ENCODE measurements at regions not wholly inside any gene's neighbourhood (a gene's known extent, or its start where the extent isn't known, plus 50 kb on each side); places are given as distances from the start of the nearest gene placed in this dataset.

GRCh38 chr12:65584016-65584415 is 240.3 kb upstream of the HMGA2 start:
- TF ChIP-seq POLR2A (IDR thresholded peaks at IDR 0.05), result no peak
- no peak for TF ChIP-seq CTCF (IDR thresholded peaks at IDR 0.05)
- no peak for TF ChIP-seq POLR2AphosphoS5 (IDR thresholded peaks at IDR 0.05)
- no peak for TF ChIP-seq EP300 (IDR thresholded peaks at IDR 0.05)
